Natural killer cell (primary cell): ENCODE measurements at regions not wholly inside any gene's neighbourhood (a gene's known extent, or its start where the extent isn't known, plus 50 kb on each side); places are given as distances from the start of the nearest gene placed in this dataset.

Source experiments
- ATAC-seq, 3 donors: fragments of 150-1000 bp in 2 of 3; fragments of 200-7000 bp in 1 of 3; cut with Tn5 transposase; 1 replicate in 1 of 3; 2 replicates in 2 of 3; pipeline ENCODE4 v1.10.0; 2021; ENCODE audit warnings: mild to moderate bottlenecking in 2 of 3, moderate library complexity in 2 of 3
- DNase-seq, 2 donors: peaks; one replicate each; pipeline versions ENCODE4 v3.0.0 to v3.0.0-alpha.2; 2013 to 2021; ENCODE audit warnings: mixed read lengths in 1 of 2
- H3K27ac ChIP-seq: one replicate; pipeline ENCODE4 v1.5.1; 2013; ENCODE audit warnings: mild to moderate bottlenecking, low read length
- H3K27me3 ChIP-seq: one replicate; pipeline ENCODE4 v1.6.1; 2013; ENCODE audit warnings: low read length; ENCODE audit not compliant: control insufficient read depth, insufficient read depth
- H3K36me3 ChIP-seq: one replicate; pipeline ENCODE4 v1.6.1; 2013; ENCODE audit warnings: low read length; ENCODE audit not compliant: control insufficient read depth, insufficient read depth
- H3K4me1 ChIP-seq: one replicate; pipeline ENCODE4 v1.6.1; 2013; ENCODE audit warnings: low read length; ENCODE audit not compliant: control insufficient read depth, insufficient read depth
- H3K4me3 ChIP-seq: one replicate; pipeline ENCODE4 v1.5.1; 2013; ENCODE audit warnings: low read length
- H3K9me3 ChIP-seq: one replicate; pipeline ENCODE4 v1.6.1; 2013; ENCODE audit warnings: low read length; ENCODE audit not compliant: control insufficient read depth, insufficient read depth
- H3K27ac Mint-ChIP-seq, 2 donors: one replicate each; pipeline ENCODE4 v1.8.0; 2022; ENCODE audit warnings: mild to moderate bottlenecking in 2 of 2, mixed read lengths in 2 of 2, moderate library complexity in 1 of 2
- H3K27me3 Mint-ChIP-seq, 2 donors: one replicate each; pipeline ENCODE4 v1.8.0; 2022; ENCODE audit warnings: low read depth in 2 of 2, mixed read lengths in 2 of 2
- H3K36me3 Mint-ChIP-seq: one replicate; pipeline ENCODE4 v1.8.0; 2022; ENCODE audit warnings: mixed read lengths
- H3K4me1 Mint-ChIP-seq, 2 donors: one replicate each; pipeline ENCODE4 v1.8.0; 2022; ENCODE audit warnings: mixed read lengths in 2 of 2
- H3K4me3 Mint-ChIP-seq: one replicate; pipeline ENCODE4 v1.8.0; 2022; ENCODE audit warnings: mild to moderate bottlenecking, moderate library complexity, mixed read lengths
- H3K9me3 Mint-ChIP-seq, 2 donors: one replicate each; pipeline ENCODE4 v1.8.0; 2022; ENCODE audit warnings: mixed read lengths in 2 of 2
- WGBS: methylation state at CpG from one replicate; pipeline ENCODE4 v1.1.7; 2013; ENCODE audit warnings: missing lambda C conversion rate; ENCODE audit not compliant: insufficient coverage; 5-methylcytosine and 5-hydroxymethylcytosine counted together
- intact Hi-C: fragments of 100-400 bp; cut with micrococcal nuclease; formaldehyde crosslinking; loops from one replicate; pipeline ENCODE4 v1.14.2; 2022
- TF ChIP-seq, protein P1 (sequence below): fragments of 200-600 bp; IDR thresholded peaks from one replicate; pipeline ENCODE4 v1.8.0; 2022; ENCODE audit warnings: antibody characterized with exemption

DNA sequence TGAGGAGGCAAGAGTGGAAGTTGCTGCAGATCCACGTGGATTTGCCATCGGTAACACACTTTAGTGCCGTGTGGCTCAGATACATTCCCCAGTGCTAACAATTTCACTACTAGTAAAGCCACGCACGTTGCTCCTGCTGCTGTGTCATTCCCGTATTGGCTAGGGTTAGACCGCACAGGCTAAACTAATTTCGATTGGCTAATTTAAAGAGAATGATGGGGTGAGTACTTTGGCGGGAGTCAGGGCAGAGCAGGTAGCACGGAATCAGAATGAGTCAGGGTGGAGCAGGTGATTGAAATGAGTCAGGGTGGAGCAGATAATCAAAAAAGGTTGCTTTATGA is 1337.5 kb downstream of the FSTL5 start:
- Histone ChIP-seq H3K9me3 (peaks cover 2% of the 10 kb centered on the region), H3K27ac (no peak overlapping the region), H3K27me3 (no peaks in the 10 kb centered on the region), H3K36me3 (no peaks in the 10 kb centered on the region), H3K4me3 (no peak overlapping the region), H3K4me1 (no peaks in the 10 kb centered on the region)
- H3K9me3 Mint-ChIP-seq, result peaks cover 0 to 14% of the 10 kb centered on the region in 2 donors
- no peaks in the 10 kb centered on the region for H3K36me3 Mint-ChIP-seq
- no peaks in the 10 kb centered on the region for H3K4me1 Mint-ChIP-seq
- DNase-seq (no peak), ATAC-seq (no peak)
- 89% methylated on average over 10 of the region's 10 CpGs for WGBS
- intact Hi-C loops, result no loop called here
- H3K27me3 Mint-ChIP-seq, result no peaks in the 10 kb centered on the region
- TF ChIP-seq, protein P1, sequence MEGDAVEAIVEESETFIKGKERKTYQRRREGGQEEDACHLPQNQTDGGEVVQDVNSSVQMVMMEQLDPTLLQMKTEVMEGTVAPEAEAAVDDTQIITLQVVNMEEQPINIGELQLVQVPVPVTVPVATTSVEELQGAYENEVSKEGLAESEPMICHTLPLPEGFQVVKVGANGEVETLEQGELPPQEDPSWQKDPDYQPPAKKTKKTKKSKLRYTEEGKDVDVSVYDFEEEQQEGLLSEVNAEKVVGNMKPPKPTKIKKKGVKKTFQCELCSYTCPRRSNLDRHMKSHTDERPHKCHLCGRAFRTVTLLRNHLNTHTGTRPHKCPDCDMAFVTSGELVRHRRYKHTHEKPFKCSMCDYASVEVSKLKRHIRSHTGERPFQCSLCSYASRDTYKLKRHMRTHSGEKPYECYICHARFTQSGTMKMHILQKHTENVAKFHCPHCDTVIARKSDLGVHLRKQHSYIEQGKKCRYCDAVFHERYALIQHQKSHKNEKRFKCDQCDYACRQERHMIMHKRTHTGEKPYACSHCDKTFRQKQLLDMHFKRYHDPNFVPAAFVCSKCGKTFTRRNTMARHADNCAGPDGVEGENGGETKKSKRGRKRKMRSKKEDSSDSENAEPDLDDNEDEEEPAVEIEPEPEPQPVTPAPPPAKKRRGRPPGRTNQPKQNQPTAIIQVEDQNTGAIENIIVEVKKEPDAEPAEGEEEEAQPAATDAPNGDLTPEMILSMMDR, result no peak
- H3K4me3 Mint-ChIP-seq, result no peak overlapping the region
- H3K27ac Mint-ChIP-seq, result no peak overlapping the region

DNA sequence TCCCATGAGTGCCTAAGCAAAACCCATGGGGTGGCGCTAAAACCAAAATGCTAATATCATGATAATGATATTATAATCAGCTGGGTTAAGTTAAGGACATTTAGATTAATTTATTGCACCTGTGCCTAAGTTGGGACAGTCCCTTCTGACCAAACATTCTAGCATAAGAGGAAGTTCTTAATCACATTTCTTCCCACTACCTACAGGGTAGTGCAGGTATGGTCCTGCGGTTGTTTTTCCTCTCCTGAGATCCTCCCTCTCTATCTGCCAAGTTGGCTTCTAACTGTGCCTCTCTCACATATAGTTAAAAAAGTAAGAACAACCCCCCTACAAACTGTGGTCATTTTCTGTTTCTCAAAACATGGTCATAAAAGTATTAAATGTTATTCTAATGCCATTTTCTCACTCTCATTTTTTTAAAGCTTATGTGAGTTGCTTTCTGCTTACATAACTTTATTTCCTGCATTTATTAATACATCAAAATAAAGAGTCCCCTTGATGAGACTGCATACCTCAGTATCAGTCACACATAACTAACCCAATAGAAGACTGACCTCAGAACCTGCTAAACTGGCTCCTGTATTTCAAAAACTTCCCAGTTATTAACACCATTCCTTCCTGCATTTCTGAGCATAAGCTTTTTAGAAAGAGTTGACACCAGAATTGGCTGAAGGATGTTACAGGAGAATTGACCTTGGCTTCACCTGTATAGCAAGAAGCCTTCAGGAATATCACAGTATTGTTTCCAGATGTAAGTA is 1332.5 kb downstream of the FSTL5 start:
- Histone ChIP-seq H3K9me3 (peaks cover 2% of the 10 kb centered on the region), H3K36me3 (no peaks in the 10 kb centered on the region), H3K27ac (no peak overlapping the region), H3K27me3 (no peaks in the 10 kb centered on the region), H3K4me3 (no peak overlapping the region), H3K4me1 (no peaks in the 10 kb centered on the region)
- Mint-ChIP-seq H3K9me3 (peaks cover 4 to 18% of the 10 kb centered on the region in 2 donors), H3K27me3 (no peaks in the 10 kb centered on the region), H3K27ac (no peak overlapping the region), H3K4me1 (no peaks in the 10 kb centered on the region), H3K4me3 (no peak overlapping the region), H3K36me3 (no peaks in the 10 kb centered on the region)
- ATAC-seq, result no peak
- DNase-seq, result no peak
- 90% methylated on average over 1 of the region's 2 CpGs for WGBS
- TF ChIP-seq, protein P1, result no peak
- intact Hi-C loops, result no loop called here

DNA sequence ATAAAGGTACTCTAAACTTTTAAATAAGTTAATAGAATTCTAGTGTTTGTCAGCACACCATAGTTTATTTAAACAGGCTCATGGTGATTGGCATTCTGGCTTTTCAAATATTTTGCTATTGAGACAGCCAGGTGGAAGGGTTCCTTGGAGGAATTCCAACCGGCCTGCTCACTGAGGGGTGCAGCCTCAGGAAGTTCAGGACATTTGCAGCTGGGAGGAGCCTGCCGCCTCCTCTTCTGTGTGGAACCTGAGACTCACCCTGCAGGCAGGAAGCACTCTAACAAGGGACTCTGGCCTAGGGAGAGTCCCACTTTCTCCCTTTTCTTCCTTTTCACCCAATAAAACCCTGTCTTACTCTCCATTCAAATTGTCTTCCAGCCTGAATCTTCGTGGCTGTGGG is 1328.0 kb downstream of the FSTL5 start:
- TF ChIP-seq, protein P1, result no peak
- no peak overlapping the region for H3K27ac Mint-ChIP-seq
- WGBS, result 54% methylated on average over 3 of the region's 3 CpGs
- no peaks in the 10 kb centered on the region for H3K36me3 Mint-ChIP-seq
- no peaks in the 10 kb centered on the region for H3K4me1 ChIP-seq
- DNase-seq, result no peak
- peaks cover 7 to 14% of the 10 kb centered on the region in 2 donors for H3K9me3 Mint-ChIP-seq
- no peaks in the 10 kb centered on the region for H3K9me3 ChIP-seq
- no peaks in the 10 kb centered on the region for H3K36me3 ChIP-seq
- intact Hi-C loops, result no loop called here
- H3K27ac ChIP-seq, result no peak overlapping the region
- H3K4me3 Mint-ChIP-seq, result no peak overlapping the region
- H3K27me3 Mint-ChIP-seq, result no peaks in the 10 kb centered on the region
- no peaks in the 10 kb centered on the region for H3K4me1 Mint-ChIP-seq
- H3K27me3 ChIP-seq, result no peaks in the 10 kb centered on the region
- no peak for ATAC-seq
- no peak overlapping the region for H3K4me3 ChIP-seq

DNA sequence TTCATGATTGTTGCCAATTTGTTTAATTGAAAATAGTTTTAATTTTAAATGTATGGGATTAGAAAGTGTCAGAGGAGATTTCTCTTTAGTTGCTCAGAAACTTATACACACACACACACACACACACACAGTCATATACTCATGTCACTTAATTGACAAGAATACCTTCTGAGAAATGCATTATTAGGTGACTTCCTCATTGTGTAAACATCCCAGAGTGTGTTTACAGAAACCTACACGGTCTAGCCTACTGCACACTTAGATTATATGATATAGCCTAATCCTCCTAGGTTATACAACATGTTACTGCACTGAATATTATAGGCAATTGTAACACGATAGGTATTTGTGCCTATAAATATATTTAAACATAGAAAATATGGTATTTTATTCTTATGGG is 1327.4 kb downstream of the FSTL5 start:
- Mint-ChIP-seq H3K9me3 (peaks cover 7 to 18% of the 10 kb centered on the region in 2 donors), H3K4me1 (no peaks in the 10 kb centered on the region), H3K27ac (no peak overlapping the region), H3K36me3 (no peaks in the 10 kb centered on the region), H3K27me3 (no peaks in the 10 kb centered on the region), H3K4me3 (no peak overlapping the region)
- intact Hi-C loops, result no loop called here
- H3K4me3 ChIP-seq, result no peak overlapping the region
- H3K9me3 ChIP-seq, result no peaks in the 10 kb centered on the region
- no peaks in the 10 kb centered on the region for H3K27me3 ChIP-seq
- DNase-seq (no peak), ATAC-seq (no peak)
- H3K27ac ChIP-seq, result no peak overlapping the region
- TF ChIP-seq, protein P1, result no peak
- no peaks in the 10 kb centered on the region for H3K36me3 ChIP-seq
- no peaks in the 10 kb centered on the region for H3K4me1 ChIP-seq
- 10% methylated on average over 1 of the region's 2 CpGs for WGBS
